ENCODE measurements at regions not wholly inside any gene's neighbourhood (a gene's known extent, or its start where the extent isn't known, plus 50 kb on each side); places are given as distances from the start of the nearest gene placed in this dataset.

DNA sequence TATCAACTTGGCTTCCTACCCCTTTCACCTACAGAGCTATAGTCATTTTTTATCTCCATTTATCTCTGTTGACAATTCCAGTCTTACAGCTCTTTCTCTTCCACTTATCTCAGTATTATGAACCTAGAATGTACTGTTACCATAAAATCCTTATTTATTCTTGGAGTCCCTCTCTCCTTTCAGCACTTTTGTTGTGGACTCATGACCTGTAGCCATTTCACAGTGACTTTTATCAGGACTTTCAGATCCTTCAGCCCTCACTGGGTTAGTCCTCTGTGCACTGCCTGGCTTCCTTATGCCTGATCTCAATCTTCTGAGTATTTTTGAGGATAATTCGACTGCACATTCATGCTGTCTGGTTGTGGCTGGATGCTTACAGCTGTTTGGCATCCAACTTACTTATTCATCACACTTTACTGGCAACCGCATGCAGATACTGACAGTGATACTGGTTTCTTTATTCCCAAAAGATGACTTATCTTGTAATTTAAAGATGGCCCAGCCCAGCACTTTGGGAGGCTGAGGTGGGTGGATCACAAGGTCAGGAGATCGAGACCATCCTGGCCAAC is 293.3 kb downstream of the MAN2A1 start:
- DNase-seq = no peak
- Histone ChIP-seq H3K9me3 (ENCODE audit: severe bottlenecking) (no peaks in the 10 kb centered on the region), H3K27me3 (ENCODE audit: insufficient read depth, low read depth, severe bottlenecking) (no peaks in the 10 kb centered on the region), H3K4me3 (ENCODE audit: low read depth, low read length) (no peak overlapping the region), H3K27ac (no peak overlapping the region), H3K36me3 (peaks cover 12% of the 10 kb centered on the region)
- TF ChIP-seq, protein P1, sequence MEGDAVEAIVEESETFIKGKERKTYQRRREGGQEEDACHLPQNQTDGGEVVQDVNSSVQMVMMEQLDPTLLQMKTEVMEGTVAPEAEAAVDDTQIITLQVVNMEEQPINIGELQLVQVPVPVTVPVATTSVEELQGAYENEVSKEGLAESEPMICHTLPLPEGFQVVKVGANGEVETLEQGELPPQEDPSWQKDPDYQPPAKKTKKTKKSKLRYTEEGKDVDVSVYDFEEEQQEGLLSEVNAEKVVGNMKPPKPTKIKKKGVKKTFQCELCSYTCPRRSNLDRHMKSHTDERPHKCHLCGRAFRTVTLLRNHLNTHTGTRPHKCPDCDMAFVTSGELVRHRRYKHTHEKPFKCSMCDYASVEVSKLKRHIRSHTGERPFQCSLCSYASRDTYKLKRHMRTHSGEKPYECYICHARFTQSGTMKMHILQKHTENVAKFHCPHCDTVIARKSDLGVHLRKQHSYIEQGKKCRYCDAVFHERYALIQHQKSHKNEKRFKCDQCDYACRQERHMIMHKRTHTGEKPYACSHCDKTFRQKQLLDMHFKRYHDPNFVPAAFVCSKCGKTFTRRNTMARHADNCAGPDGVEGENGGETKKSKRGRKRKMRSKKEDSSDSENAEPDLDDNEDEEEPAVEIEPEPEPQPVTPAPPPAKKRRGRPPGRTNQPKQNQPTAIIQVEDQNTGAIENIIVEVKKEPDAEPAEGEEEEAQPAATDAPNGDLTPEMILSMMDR (IDR thresholded peaks at IDR 0.05; ENCODE audit: low read depth, low read length) = no peak

DNA sequence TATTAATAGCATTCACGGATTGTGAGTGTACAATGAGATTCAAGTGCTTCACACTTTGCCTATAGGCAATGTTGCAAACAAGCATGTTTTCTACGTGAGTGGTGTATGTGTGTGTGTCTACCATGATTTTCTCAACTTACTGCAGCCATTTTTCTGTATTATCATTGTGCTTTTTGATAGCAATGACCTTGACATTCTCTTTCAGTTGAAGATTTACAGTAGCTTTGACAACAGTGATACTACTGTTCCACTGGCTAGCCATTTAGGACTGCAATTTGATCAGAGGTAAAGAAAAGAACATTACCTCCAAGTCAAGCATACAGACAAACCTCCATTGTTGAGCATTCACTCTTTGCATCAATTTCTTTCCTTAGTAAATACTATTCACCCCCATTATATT is 297.0 kb downstream of the MAN2A1 start:
- Histone ChIP-seq H3K27me3 (ENCODE audit: insufficient read depth, low read depth, severe bottlenecking) (no peaks in the 10 kb centered on the region), H3K4me3 (ENCODE audit: low read depth, low read length) (no peak overlapping the region), H3K9me3 (ENCODE audit: severe bottlenecking) (no peaks in the 10 kb centered on the region), H3K36me3 (peaks cover 14% of the 10 kb centered on the region), H3K27ac (no peak overlapping the region)
- no peak for DNase-seq
- TF ChIP-seq, protein P1 (IDR thresholded peaks at IDR 0.05; ENCODE audit: low read depth, low read length) = no peak

DNA sequence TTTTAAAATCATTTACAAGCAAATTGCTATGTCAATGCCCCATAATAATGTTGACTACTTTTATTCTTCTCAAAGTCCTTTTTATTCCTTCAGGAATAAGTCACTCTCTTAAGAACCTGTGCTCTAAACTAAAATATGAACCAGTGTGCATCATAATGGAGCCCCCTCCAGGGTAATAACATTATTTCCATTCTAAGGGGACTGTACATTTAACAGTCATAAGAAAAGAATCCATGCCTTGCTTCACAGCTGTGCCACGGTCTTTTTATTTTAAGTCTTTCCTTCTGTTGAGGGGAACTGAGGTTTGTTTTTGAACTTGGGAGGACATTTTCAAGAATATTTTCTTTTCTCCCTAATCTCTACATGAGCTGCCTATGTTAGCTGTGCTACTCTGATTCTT is 297.6 kb downstream of the MAN2A1 start:
- TF ChIP-seq, protein P1 (IDR thresholded peaks at IDR 0.05; ENCODE audit: low read depth, low read length) = no peak
- Histone ChIP-seq H3K36me3 (peaks cover 14% of the 10 kb centered on the region), H3K27ac (no peak overlapping the region), H3K9me3 (ENCODE audit: severe bottlenecking) (no peaks in the 10 kb centered on the region), H3K4me3 (ENCODE audit: low read depth, low read length) (no peak overlapping the region), H3K27me3 (ENCODE audit: insufficient read depth, low read depth, severe bottlenecking) (no peaks in the 10 kb centered on the region)
- no peak for DNase-seq

DNA sequence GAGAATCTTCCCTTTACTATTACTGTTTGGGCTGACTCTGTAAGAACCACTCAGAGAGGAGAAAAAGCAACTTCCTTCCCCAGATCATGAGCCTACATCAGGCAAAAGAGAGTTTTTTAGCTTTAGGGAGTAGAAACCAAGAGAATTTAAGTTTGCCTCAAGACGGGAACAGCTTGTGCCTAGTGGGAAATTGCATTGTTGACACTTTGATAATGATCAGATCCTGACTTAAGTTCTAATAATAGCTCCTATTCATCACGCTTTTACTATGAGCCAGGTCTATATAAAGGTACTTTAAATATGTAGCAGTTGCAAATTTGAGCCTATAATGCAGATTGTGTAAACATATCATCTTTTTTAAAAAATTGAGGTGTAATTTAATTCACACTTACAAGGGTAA is 298.2 kb downstream of the MAN2A1 start:
- Histone ChIP-seq H3K27ac (no peak overlapping the region), H3K27me3 (ENCODE audit: insufficient read depth, low read depth, severe bottlenecking) (no peaks in the 10 kb centered on the region), H3K4me3 (ENCODE audit: low read depth, low read length) (no peak overlapping the region), H3K36me3 (peaks cover 14% of the 10 kb centered on the region), H3K9me3 (ENCODE audit: severe bottlenecking) (no peaks in the 10 kb centered on the region)
- DNase-seq = no peak
- TF ChIP-seq, protein P1 (IDR thresholded peaks at IDR 0.05; ENCODE audit: low read depth, low read length) = no peak

DNA sequence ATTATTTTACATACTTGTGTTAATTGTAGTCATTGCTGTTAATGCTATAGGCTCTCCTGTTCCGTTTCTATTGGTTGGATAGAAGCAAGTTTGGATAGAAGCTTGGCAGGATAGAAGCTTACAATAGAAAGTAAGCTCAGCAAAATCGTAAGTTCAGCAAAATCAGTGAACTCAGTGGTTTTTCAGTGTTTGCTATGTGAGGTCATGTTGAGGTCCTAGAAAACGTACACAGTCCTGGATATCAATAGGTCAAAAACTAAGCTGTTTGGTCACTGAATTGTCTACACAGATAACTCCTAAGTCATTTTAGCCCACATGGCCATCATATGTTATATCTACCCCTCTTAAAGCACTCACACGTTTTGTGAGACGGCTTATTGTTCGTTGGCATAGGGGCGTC is 299.4 kb downstream of the MAN2A1 start:
- Histone ChIP-seq H3K27me3 (ENCODE audit: insufficient read depth, low read depth, severe bottlenecking) (no peaks in the 10 kb centered on the region), H3K27ac (no peak overlapping the region), H3K36me3 (peaks cover 14% of the 10 kb centered on the region), H3K4me3 (ENCODE audit: low read depth, low read length) (no peak overlapping the region), H3K9me3 (ENCODE audit: severe bottlenecking) (no peaks in the 10 kb centered on the region)
- DNase-seq = no peak
- TF ChIP-seq, protein P1 (IDR thresholded peaks at IDR 0.05; ENCODE audit: low read depth, low read length) = no peak
